ENCODE measurements at regions not wholly inside any gene's neighbourhood (a gene's known extent, or its start where the extent isn't known, plus 50 kb on each side); places are given as distances from the start of the nearest gene placed in this dataset.
A peak's percentile ranks its signal among the peaks of the same experiment; 100 is the strongest.

- DNase-seq (no peak), ATAC-seq (no peak)
- no peak for TF ChIP-seq CTCF (IDR thresholded peaks at IDR 0.05)
- Histone ChIP-seq H3K4me1 (ENCODE audit: low read depth) (no peaks in the 10 kb centered on the region), H3K9me3 (no peaks in the 10 kb centered on the region), H3K4me3 (no peak overlapping the region), H3K36me3 (ENCODE audit: low read depth) (no peaks in the 10 kb centered on the region)
- intact Hi-C loops (cut with DNase I, micrococcal nuclease) = no loop called here
Observed at GRCh38 chr3:152938974-152939636, 104.2 kb downstream of the P2RY1 start.

DNA sequence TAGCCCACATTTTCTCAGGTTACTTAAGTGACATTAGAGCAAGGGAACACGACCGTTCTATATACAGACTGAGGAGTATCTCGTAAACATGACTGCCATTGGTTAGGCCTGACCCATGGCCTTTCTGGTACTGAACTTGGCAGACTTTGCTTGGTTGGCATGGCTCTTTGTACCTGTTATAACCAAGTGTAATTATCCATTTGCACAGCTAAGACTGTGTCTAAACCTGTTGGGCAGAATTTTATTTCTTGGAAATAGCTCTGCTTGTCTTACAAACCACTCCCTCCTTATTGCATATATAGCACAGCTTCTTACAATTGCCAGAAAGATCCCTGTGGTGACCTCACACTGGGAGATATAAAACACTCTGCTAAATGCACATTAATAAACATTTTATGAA is 106.9 kb downstream of the P2RY1 start:
- no peaks in the 10 kb centered on the region for H3K4me1 ChIP-seq (ENCODE audit: low read depth)
- intact Hi-C loops (cut with DNase I, micrococcal nuclease) = no loop called here
- DNase-seq = peak in 1 of 3 donors; percentile 68
- no peak for TF ChIP-seq CTCF (IDR thresholded peaks at IDR 0.05)
- H3K4me3 ChIP-seq = no peak overlapping the region
- H3K36me3 ChIP-seq (ENCODE audit: low read depth) = no peaks in the 10 kb centered on the region
- no peaks in the 10 kb centered on the region for H3K9me3 ChIP-seq
- ATAC-seq = peak; percentile 84

DNA sequence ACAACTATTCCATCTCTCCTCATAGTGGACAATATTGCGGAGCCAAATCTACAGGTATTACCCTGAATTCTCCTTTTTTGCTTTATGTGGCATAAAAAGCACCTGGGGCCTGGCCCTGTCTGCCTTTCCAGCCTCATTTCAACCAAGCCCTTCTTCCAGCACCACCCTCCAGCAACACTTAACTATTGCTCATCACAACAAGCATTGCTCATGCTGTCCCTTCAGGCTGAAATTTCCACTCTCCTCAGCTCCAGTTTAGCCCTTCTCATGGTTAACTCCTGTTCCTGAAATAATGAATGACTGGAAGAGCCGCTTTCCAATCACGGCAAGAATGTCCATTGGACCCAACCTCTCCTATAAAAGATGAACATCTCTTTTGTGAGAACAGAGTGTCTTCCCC is 107.4 kb downstream of the P2RY1 start:
- Histone ChIP-seq H3K9me3 (no peaks in the 10 kb centered on the region), H3K4me1 (ENCODE audit: low read depth) (no peaks in the 10 kb centered on the region), H3K36me3 (ENCODE audit: low read depth) (no peaks in the 10 kb centered on the region), H3K4me3 (no peak overlapping the region)
- intact Hi-C loops (cut with DNase I, micrococcal nuclease) = no loop called here
- DNase-seq (no peak), ATAC-seq (peak; percentile 52)
- no peak for TF ChIP-seq CTCF (IDR thresholded peaks at IDR 0.05)

- no peak for TF ChIP-seq CTCF (IDR thresholded peaks at IDR 0.05)
- DNase-seq = peak in 1 of 3 donors; percentile 22
- peak; percentile 86 for ATAC-seq
- Histone ChIP-seq H3K4me1 (ENCODE audit: low read depth) (no peaks in the 10 kb centered on the region), H3K36me3 (ENCODE audit: low read depth) (no peaks in the 10 kb centered on the region), H3K9me3 (no peaks in the 10 kb centered on the region), H3K4me3 (no peak overlapping the region)
- intact Hi-C loops (cut with DNase I, micrococcal nuclease) = no loop called here
Observed at GRCh38 chr3:152943645-152944044, 108.7 kb downstream of the P2RY1 start.

DNA sequence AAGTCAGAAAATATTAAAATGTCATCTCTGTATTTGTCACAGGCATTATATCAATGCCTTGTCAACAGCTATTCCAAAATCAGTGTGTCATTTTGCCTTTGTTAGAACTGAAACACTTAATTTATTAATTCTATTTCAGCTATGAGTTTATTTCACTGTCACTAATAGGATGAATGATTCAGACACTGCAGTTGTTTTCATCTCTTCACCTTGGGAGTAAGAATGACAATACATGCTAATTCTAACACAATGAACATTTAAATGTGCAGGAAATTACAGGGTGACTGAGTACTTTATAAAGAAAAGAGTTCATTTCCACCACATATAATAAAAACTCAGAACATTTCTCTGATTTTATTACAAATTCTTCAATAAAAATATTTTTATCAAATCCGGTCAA is 109.7 kb downstream of the P2RY1 start:
- intact Hi-C loops (cut with DNase I, micrococcal nuclease) = no loop called here
- ATAC-seq = no peak

More for the DNA sequence above, 109.7 kb downstream of the P2RY1 start:
- Histone ChIP-seq H3K4me3 (no peak overlapping the region), H3K4me1 (ENCODE audit: low read depth) (no peaks in the 10 kb centered on the region), H3K36me3 (ENCODE audit: low read depth) (no peaks in the 10 kb centered on the region), H3K9me3 (no peaks in the 10 kb centered on the region)
- TF ChIP-seq CTCF (IDR thresholded peaks at IDR 0.05) = no peak
- DNase-seq = no peak

Measured in mucosa of descending colon (tissue), 3 donors.